GM12892 (cell line): ENCODE measurements at regions not wholly inside any gene's neighbourhood (a gene's known extent, or its start where the extent isn't known, plus 50 kb on each side); places are given as distances from the start of the nearest gene placed in this dataset.

Source experiments
- POLR2A ChIP-seq: IDR thresholded peaks from 2 replicates; pipeline ENCODE4 v1.6.1; 2011; ENCODE audit warnings: low read depth, low read length, control low read depth
- TAF1 ChIP-seq: IDR thresholded peaks from 2 replicates; pipeline ENCODE4 v1.6.1; 2011; ENCODE audit warnings: low read depth, mild to moderate bottlenecking, control low read depth, low read length, borderline replicate concordance

- TF ChIP-seq POLR2A (no peak), TAF1 (no peak)
Measured at GRCh38 chr2:60140185-60140584, 413.3 kb downstream of the BCL11A start.
